EL (cell line): ENCODE measurements at regions not wholly inside any gene's neighbourhood (a gene's known extent, or its start where the extent isn't known, plus 50 kb on each side); places are given as distances from the start of the nearest gene placed in this dataset.
A peak's percentile ranks its signal among the peaks of the same experiment; 100 is the strongest.

Experiments used
- DNase-seq: peaks from one replicate; pipeline ENCODE4 v3.0.0-alpha.2; 2016

GRCh38 chr5:168198359-168198758 is 93.1 kb upstream of the WWC1 start:
- DNase-seq: no peak

- no peak for DNase-seq
Measured at GRCh38 chr5:168202996-168203395, 88.4 kb upstream of the WWC1 start.

GRCh38 chr5:168204165-168204564 is 87.3 kb upstream of the WWC1 start:
- DNase-seq: no peak

GRCh38 chr5:168207450-168208029 is 83.9 kb upstream of the WWC1 start:
- DNase-seq: no peak

- DNase-seq: no peak
Measured at GRCh38 chr5:168209244-168209995, 82.0 kb upstream of the WWC1 start.

- no peak for DNase-seq
Measured at GRCh38 chr5:168209997-168210396, 81.4 kb upstream of the WWC1 start.

- DNase-seq: no peak
Measured at GRCh38 chr5:168211245-168211644, 80.2 kb upstream of the WWC1 start.

GRCh38 chr5:168211936-168212335 is 79.5 kb upstream of the WWC1 start:
- DNase-seq: no peak

GRCh38 chr5:168214071-168214470 is 77.4 kb upstream of the WWC1 start:
- DNase-seq: no peak

- no peak for DNase-seq
Measured at GRCh38 chr5:168214886-168215285, 76.6 kb upstream of the WWC1 start.

- no peak for DNase-seq
Measured at GRCh38 chr5:168215646-168216045, 75.8 kb upstream of the WWC1 start.

- DNase-seq: no peak
Measured at GRCh38 chr5:168216989-168217388, 74.5 kb upstream of the WWC1 start.

GRCh38 chr5:168217497-168217896 is 73.9 kb upstream of the WWC1 start:
- no peak for DNase-seq

- DNase-seq: no peak
Measured at GRCh38 chr5:168218746-168219145, 72.7 kb upstream of the WWC1 start.

- peak; percentile 70 for DNase-seq
Measured at GRCh38 chr5:168219515-168220410, 71.7 kb upstream of the WWC1 start.

GRCh38 chr5:168224085-168224484 is 67.4 kb upstream of the WWC1 start:
- no peak for DNase-seq

GRCh38 chr5:168226012-168226411 is 65.4 kb upstream of the WWC1 start:
- no peak for DNase-seq

GRCh38 chr5:168227001-168227400 is 64.4 kb upstream of the WWC1 start:
- no peak for DNase-seq

- DNase-seq: no peak
Measured at GRCh38 chr5:168227973-168228615, 63.4 kb upstream of the WWC1 start.

- no peak for DNase-seq
Measured at GRCh38 chr5:168228668-168229067, 62.8 kb upstream of the WWC1 start.

- no peak for DNase-seq
Measured at GRCh38 chr5:168234133-168234532, 57.3 kb upstream of the WWC1 start.

GRCh38 chr5:168238463-168238862 is 53.0 kb upstream of the WWC1 start:
- peak; percentile 25 for DNase-seq

GRCh38 chr5:168239325-168239724 is 52.1 kb upstream of the WWC1 start:
- DNase-seq: no peak
